Astrocyte of the hippocampus (primary cell): ENCODE measurements at regions not wholly inside any gene's neighbourhood (a gene's known extent, or its start where the extent isn't known, plus 50 kb on each side); places are given as distances from the start of the nearest gene placed in this dataset.
A peak's percentile ranks its signal among the peaks of the same experiment; 100 is the strongest.

Experiments used
- DNase-seq: peaks from one replicate; pipeline ENCODE4 v3.0.0; 2011; ENCODE audit warnings: low read depth, low spot score

GRCh38 chr18:44051026-44051425 lies 629.7 kb upstream of the SETBP1 start:
- DNase-seq = peak; percentile 42

DNA sequence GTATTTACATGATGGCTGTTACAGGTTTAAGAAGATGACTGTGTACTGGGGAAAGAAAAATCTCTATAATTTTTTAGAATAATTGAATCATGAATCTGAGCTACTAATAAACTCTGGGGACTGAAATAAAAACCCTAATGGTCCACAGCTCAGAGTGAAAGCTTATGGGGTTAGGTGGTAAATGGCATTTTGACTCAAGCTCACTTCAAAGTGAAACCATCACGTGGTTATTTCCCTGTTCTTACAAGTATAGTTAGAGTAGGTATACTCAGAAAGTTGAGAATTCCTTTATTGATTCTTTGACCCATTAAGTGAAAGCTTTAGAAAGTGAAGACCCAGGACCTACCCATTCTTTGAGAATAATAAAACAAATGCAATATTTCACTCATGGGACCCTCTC lies 626.2 kb upstream of the SETBP1 start:
- DNase-seq = no peak

DNA sequence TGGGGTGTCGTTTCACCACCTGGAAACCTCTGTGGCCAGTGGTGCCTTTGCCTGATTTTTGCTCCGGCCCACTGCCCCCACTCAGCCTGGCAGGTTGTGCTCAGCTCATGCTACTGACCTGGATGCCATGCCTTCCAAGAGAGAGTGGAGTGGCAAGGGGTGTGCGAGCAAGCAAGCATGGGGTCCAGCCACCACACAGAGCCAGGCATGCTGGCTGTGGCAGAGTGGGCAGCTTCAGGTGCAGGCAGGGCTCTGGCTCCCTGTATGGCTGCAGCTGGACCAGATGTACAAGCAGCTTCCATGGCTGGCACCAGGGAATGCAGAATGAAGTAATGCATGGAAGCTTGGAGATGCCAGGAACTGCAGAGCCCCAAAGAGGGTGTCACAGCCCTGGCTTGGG lies 620.5 kb upstream of the SETBP1 start:
- DNase-seq = no peak

DNA sequence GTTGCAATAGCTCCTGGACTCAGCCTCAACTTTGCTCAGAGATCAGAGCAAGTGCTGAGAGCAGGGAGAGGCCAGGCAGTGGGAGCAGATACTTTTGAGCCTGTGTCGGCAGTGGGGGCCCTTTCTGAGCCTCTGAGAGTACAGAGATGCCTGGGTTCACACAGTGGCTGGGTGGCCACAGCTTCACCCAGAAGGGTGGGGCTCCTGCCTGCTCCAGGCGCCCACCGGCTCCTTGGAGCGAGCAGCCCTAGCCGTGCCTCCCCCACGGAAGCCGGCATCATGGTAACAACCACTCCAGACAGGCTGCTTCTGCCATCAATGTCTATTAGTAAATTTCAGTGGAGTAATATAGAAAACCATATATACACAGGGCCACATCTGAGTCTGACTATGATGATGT lies 619.2 kb upstream of the SETBP1 start:
- DNase-seq = no peak

DNA sequence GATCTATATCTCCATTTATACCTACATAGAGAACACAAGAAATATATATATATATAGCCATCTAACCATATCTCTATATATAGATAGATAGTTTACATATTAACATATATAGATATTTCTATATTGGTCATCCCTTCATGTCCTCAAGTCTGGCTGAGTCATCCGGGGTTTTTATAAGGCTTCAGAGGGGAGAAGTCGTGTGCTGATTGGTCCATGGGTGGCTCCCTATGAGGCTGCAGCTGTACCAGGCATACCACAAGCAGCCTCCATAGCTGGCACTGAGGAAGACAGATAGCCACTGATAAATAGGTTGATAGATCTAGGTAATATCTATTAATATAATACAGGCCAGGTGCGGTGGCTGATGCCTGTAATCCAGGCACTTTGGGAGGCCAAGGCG lies 618.3 kb upstream of the SETBP1 start:
- no peak for DNase-seq

GRCh38 chr18:44065206-44065605 lies 615.5 kb upstream of the SETBP1 start:
- DNase-seq = no peak

- no peak for DNase-seq
Observed at GRCh38 chr18:44066541-44066940, 614.1 kb upstream of the SETBP1 start.

DNA sequence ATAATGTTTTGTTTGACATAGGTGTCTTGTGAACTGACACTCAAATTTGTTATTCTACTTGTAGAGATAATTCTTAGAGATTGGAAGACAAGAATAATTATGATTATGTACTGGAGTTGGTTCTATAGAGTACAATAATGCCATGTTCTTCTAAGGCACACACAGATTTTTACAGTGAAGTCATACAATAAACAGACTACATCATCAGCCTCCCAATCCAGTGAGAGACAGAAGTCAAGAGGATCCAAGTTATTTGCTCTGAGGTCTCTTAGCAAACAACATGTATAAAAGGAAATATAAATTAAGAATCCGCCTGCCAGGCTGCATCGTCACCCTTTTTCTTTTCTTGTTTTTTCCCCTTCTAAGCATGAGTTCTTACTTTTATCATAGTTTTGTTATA lies 613.5 kb upstream of the SETBP1 start:
- DNase-seq = no peak

- no peak for DNase-seq
Observed at GRCh38 chr18:44075038-44075437, 605.6 kb upstream of the SETBP1 start.

GRCh38 chr18:44079606-44080005 lies 601.1 kb upstream of the SETBP1 start:
- DNase-seq = peak; percentile 70

DNA sequence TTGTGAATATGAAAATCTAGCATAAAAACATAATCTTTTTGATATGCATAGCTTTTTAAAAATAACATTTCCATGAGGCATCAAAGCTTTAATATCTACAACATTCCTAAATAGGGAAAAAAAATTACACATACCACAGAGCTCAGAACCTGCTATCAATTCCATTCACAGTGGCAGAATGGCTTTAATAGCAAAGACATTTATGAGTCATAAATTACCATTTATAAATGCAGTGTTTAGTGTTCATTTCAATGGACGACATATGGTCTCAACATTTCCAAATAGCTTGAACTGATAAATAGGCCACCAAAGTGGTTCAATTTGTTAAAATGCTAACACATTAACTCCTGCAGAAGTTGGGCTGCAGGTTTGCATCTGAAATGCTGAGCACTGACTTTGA lies 600.6 kb upstream of the SETBP1 start:
- peak; percentile 11 for DNase-seq

DNA sequence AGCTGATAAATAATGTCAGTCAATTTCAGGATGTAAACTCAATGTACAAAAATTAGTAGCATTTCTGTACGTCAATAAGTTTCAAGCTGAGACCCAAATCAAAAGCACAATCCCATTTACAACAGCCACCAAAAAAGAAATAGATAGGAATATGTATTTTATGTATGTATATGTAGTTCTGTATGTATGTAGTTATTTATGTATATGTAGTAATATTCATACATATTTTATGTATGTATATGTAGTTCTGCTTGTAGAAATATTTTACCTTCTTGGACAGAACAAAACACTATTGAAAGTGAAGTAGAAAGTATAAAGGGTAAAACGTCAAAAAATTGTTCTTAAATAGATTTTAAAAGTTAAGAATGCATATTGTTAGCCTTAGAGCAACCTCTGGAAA lies 591.0 kb upstream of the SETBP1 start:
- no peak for DNase-seq

- DNase-seq = no peak
Observed at GRCh38 chr18:44090453-44090852, 590.2 kb upstream of the SETBP1 start.

GRCh38 chr18:44093253-44093652 lies 587.4 kb upstream of the SETBP1 start:
- DNase-seq = peak; percentile 47

DNA sequence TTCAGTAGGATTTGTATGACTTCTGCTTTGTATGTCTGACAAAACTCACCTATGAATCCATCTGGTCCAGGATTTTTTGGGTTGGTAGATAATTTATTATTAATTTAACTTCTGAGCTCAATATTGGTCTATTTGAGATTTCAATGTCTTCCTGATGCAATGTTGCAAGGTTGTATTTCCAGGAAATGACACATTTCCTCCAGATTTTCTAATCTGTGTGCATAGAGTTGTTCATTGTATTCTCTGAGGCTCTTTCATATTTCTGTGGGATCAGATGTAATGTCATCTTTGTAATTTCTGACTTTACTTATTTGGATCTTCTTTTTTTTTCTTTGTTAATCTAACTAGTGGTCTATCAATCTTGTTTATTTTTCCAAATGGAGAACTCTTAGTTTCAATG lies 584.7 kb upstream of the SETBP1 start:
- DNase-seq = no peak

DNA sequence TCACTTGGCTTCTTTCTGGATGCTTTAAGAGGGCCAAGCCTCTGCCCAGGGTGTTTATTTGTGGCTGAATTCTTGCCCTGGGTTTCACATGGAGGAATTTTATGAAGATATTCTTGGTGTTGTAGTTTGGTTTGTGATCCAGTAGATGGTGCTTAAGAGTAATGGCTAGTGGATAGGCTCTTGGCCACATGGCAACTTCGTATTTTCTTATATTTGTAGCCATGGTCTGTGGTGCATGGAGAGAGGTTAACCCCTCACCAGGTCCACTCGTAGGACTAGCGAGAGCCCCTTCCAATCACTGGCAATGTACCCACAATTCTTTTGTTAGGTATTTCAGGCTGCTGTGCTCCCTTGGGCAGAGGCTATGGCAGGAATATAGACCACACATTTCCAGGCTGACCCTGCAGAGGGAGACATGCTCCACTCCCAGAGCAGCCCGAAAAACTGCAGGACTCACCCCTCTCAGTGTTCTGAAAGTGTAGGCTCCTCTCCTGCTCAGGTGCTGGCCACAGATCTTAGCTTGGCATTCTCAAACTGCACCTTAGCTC lies 582.1 kb upstream of the SETBP1 start:
- peak; percentile 55 for DNase-seq

DNA sequence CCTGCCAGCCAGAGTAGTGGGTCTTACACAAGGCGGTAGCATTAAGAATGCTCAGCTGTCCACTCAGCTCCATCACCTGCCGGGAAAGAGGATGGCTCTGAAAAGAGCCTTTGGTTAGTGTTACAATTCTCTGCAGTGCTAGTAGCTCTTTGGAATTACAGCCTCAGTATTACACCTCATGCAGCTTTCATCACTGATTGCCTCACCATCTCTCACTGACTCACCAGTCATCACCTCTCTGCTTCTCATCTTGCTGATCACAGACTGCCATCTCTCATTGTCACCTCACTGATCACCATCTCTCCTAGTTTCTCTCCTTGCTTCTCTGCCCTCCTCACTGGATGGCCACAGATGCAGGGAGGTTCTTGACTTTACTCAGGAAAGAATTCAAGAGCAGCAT lies 573.5 kb upstream of the SETBP1 start:
- DNase-seq = no peak

- no peak for DNase-seq
Observed at GRCh38 chr18:44111337-44111736, 569.4 kb upstream of the SETBP1 start.

DNA sequence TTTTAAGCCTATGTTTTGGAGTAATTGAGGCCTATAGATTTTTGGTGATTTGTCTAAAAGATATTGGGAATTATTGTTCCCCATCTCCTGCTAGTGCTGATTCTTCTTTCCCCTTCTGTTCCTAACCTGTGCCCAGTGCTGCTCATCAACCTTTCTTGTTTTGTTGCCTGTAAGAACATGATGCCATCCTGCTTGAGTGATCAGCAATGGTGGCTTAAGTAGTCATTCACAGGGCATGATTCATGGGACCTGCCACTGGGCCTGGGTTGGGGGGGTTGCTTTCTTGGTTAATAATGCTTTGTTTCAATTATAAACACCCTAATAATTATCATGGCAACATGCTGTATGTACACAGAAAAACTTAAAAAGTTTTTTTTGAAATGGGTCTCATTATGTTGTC lies 562.9 kb upstream of the SETBP1 start:
- no peak for DNase-seq

- DNase-seq = peak; percentile 12
Observed at GRCh38 chr18:44119607-44120006, 561.1 kb upstream of the SETBP1 start.

- peak; percentile 43 for DNase-seq
Observed at GRCh38 chr18:44123743-44124142, 556.9 kb upstream of the SETBP1 start.

GRCh38 chr18:44125446-44125845 lies 555.2 kb upstream of the SETBP1 start:
- DNase-seq = no peak

DNA sequence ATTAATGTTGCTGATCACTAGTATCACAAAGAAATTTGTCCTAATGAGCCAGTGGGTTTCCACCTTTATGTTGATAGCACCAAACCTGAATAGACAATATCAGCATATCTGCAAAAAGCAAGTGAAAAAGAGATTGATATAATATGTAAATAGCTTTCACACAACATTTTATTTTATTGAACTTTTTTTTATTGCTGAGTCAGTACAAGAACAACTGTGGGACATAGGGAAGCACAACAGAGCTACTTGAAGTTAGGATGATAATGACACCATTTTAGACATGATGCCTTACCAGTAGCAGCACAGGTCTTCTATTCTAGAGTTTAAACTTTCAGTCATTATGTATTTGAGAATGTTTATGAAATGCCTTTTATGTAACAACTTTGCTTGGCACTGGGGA lies 554.1 kb upstream of the SETBP1 start:
- DNase-seq = no peak

GRCh38 chr18:44128365-44128764 lies 552.3 kb upstream of the SETBP1 start:
- DNase-seq = no peak
